OCI-LY7 (cell line): ENCODE measurements at regions not wholly inside any gene's neighbourhood (a gene's known extent, or its start where the extent isn't known, plus 50 kb on each side); places are given as distances from the start of the nearest gene placed in this dataset.

Experiments
- CTCF ChIP-seq: fragments of 200-600 bp; sonication (generic); conservative IDR thresholded peaks from 2 replicates; pipeline ENCODE4 v1.5.1; 2014; ENCODE audit warnings: mild to moderate bottlenecking, antibody characterized with exemption, low read length, moderate library complexity, mixed read lengths
- EZH2phosphoT487 ChIP-seq: fragments of 200-600 bp; sonication (generic); IDR thresholded peaks from 2 replicates; pipeline ENCODE4 v1.6.1; 2018; ENCODE audit warnings: low read depth, borderline replicate concordance, mild to moderate bottlenecking, mixed run types, antibody characterized with exemption, low read length, moderate library complexity, mixed read lengths

DNA sequence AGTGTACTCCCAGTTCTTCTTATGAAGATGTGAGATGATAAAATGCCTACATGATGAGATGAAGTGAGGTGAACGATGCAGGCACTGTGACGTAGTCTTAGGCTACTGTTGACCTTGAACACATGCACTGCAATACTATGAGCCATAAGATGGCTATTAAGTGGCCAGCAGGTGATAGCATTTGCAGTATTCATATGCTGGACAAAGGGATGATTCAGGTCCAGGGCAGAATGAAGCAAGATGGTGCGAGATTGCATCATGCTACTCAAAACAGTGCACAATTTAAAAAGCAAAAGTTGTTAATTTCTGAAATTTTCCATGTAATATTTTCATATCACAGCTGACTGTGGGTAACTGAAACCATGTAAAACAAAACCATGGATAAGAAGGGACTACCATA is 781.4 kb downstream of the PCDH18 start:
- TF ChIP-seq CTCF = no peak
- no peak for TF ChIP-seq EZH2phosphoT487
